ENCODE measurements at regions not wholly inside any gene's neighbourhood (a gene's known extent, or its start where the extent isn't known, plus 50 kb on each side); places are given as distances from the start of the nearest gene placed in this dataset.
"Not testable (repeated sequence)": the region's sequence is repeated elsewhere in the genome, so short reads cannot be mapped to it uniquely, and the experiment has no call there.

DNA sequence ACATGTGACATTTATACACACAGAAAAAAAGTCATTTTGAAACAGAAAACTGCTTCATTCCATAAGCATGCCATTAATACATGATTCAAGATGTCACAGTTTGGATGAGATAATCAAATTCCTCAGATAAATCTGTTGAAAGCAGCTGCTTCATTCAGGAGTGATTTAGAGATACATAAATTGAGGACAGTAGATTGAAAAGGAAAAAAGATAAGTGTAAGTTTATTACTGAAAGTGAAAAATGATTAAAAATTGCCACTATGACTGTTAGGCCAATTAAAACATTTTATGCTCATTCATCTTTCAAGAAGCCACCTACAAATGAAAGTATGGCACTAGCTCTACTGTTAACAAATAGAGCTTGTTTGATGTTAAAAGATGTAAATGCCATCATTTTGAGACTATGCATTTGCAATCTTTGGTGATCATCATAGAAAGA, 136.9 kb upstream of the CDK6 start:
- no peak for DNase-seq

GRCh38 chr7:92972441-92972840, 136.1 kb upstream of the CDK6 start:
- no peak for DNase-seq

DNA sequence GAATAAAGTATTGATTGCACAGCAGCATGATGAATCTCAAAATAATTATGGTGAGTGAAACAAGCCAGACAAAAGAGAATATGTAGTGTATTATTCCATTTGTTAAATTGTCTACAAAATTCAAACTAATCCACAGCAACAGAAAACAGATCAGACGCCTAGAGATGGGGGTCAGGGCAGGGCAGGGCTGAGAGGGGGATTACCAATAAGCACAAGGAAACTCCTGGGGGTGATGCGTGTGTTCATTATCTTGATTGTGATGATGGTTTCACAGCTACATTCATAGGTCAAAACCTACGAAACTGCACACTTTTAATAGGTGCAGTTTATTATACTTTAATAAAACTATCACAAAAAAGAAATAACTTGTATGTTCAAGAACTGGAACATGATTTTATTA, 132.7 kb upstream of the CDK6 start:
- DNase-seq: no peak

DNA sequence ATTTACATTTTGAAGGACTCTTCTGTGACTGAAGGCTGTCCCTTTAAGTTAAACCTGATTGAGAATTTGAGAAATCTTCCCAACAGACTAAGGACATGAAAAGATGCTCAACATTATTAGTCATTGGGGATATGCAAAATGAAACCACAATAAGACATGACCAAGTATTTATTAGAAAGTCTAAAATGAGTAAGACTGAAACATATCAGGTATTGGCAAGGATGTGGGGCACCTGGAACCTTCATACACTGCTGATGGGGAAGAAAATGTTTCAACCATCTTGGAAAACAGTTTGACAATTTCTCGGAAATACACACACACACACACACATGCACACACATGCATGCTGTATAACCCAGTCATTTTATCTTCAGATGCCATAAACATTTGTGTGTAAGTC, 132.1 kb upstream of the CDK6 start:
- no peak for DNase-seq

GRCh38 chr7:92967238-92967637, 130.9 kb upstream of the CDK6 start:
- DNase-seq: no peak

DNA sequence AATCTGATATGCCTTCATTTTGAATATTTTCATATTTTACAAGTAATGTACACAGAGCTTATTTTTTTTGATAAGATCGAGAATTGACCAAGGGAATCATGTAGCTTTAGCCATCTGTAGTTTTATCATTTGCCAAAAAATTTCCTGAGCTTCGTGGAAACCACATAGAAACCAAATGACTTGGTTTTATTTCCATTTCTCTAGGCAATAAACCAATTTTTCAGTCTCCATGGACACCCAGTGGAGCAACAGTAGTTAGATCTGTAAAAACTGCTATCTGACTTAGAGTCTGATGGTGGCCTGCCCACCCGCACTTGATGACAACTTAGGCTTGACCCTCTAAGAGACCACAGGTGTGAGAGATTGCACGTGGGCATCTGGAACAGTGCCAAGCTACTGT, 127.8 kb upstream of the CDK6 start:
- DNase-seq: no peak

GRCh38 chr7:92963566-92963965, 127.2 kb upstream of the CDK6 start:
- no peak for DNase-seq

DNA sequence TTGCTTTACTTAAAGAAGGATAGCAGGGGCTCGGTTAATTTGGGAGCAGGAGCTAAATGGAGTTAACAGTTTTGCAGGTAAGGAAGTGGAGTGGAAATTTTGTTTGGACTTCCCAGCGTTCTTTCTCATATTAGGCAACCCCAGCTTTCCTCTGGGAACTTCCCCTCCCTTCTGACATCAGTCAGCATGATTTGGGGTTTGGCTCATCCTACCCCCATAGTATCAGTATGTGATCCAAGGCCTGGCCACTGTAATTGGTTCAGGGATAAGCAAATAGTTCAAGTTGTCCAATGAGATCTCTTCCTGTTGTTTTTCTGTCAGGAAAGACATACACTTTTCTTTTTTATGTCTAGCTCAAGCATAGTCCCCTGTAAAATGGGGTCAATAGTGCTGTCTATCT, 125.6 kb upstream of the CDK6 start:
- DNase-seq: no peak

- no peak for DNase-seq
Observed at GRCh38 chr7:92956575-92956974, 120.2 kb upstream of the CDK6 start.

GRCh38 chr7:92955081-92955480, 118.7 kb upstream of the CDK6 start:
- DNase-seq: no peak

DNA sequence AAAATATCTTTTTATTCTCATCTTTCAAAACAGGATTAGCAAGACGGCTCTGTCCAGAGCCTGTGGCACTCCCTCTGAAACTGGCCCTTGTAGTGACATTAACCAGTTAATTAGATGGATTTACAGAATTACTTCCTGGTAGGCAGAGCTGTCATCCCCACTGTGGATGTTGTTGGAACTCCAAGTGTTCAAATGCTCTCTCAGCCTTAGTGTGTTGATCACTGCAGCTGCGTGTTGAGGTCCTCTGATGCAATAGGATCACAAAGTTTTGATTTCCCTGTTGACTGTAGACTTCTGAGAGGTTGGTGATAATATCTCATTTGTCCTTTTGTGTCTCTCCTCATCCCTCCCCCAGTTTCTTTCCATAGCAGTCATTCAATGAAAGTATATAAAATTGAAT, 117.3 kb upstream of the CDK6 start:
- no peak for DNase-seq

GRCh38 chr7:92949748-92950147, 113.4 kb upstream of the CDK6 start:
- no peak for DNase-seq

DNA sequence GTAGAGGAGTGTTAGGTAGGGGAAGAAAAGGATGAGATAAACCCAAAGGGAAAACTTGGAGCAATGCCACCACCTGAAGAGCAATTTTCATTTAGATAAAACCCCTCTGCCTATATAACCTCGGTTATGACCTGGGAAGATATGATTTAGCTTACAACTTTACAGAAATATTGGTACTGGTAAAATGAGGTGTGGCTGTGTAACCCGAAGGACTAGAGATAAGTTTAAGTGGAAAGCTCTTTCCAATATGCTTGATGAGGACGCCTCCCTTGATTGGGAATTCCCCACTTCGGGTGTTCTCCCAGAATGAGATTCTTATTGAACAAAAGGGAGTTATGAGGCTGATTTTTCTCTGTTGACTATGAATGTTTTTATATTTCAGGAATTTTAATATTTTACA, 109.5 kb upstream of the CDK6 start:
- no peak for DNase-seq

DNA sequence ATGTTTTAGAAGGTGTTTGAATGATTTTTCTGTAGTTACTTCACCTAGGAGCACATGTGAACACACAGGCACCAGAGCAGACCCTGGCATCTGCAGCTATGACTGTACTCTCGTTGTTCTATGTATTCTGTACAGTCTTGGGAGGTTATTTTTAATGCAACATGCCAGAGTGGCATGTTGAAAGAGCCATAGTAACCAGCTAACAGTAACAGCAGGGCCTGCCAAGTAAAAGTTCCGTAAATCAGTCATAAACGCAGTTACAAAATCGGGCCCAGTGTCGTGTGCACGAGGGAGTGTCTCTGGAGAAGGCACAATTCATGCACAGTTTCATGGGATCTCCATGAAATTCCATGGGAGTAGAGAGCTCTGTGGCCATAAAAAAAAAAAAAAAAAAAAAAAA, 108.3 kb upstream of the CDK6 start:
- no peak for DNase-seq

GRCh38 chr7:92942706-92943105, 106.3 kb upstream of the CDK6 start:
- not testable (repeated sequence) for DNase-seq

DNA sequence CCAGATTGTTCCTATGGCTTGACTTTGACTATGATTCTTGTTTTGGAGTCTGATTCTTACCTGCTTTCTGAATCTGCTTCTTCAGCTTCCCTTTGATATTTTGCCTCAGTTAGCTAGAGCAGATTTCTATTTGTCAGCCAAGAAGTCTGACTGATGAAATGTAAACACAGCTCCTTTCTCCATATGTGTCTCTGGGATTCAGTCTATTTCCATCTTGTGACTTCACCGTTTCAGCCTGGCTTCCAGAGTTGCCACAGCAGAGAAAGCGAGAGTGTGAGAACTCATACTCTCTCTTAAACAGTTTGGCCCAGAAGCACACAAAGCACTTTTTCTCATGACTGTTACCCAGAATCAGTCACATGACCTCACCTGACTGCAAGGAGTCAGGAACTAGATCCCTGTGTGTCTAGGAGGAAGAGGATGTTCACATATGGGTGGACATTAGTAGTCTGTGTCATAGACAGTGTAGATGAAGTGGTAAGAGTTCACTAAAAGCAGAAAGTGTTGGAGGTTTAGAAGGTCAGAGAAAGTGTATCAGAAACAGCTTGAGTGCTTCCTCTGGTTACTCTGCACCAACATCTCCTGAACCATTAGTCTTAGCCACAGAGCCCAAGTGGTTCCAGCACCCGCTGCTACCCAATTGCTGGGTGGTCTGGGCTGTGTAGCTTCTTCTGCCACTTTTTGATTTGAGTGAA, 103.4 kb upstream of the CDK6 start:
- no peak for DNase-seq

DNA sequence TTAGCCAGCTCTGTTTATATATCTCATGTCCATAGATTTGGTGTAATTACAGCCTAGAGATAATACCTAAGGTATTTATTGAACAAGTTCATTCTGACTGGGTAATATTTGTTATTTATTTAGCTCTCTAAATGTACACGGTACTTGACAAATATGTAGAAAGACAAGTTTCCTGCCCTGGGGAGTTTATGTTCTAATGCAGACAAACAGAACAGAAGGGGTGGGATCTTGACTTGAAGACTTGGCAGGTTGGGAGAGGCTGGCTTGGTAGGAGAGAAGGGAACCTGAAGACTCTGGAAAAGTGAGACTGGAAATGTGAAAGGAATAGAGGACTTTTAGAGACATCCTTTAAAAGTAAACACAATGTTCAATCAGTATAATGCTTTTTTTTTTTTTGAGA, 97.7 kb upstream of the CDK6 start:
- DNase-seq: no peak

DNA sequence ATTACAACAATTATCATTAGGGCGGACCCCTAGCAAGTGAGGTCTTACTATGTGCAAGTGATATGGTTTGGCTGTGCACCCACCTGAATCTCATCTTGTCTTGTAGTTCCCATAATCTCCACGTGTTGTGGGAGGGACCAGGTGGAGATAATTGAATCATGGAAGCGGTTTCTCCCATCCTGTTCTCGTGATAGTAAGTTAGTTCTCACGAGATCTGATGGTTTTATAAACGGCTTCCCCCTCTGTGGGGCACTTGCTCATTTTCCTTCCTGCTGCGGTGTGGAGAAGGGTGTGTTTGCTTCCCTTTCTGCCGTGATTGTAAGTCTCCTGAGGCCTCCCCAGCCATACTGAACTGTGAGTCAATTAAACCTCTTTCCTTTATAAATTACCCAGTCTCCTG, 96.1 kb upstream of the CDK6 start:
- no peak for DNase-seq

DNA sequence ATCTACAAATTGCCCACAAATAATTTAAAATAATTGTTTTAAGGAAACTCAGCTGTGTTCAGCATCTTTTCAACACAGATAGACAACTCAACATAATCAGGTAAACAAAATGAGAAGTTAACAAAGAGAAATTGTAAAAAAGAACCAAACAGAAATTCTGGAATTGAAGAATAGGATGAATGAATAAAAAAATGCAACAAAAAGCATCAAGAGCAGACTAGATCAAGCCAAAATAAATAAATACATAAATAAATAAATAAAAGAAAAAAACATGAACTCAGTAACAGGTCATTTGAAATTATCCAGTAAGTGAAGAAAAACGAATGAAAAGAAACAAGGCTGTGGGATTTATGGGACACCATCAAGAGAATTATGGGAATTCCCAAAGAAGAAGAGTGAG, 94.0 kb upstream of the CDK6 start:
- no peak for DNase-seq

DNA sequence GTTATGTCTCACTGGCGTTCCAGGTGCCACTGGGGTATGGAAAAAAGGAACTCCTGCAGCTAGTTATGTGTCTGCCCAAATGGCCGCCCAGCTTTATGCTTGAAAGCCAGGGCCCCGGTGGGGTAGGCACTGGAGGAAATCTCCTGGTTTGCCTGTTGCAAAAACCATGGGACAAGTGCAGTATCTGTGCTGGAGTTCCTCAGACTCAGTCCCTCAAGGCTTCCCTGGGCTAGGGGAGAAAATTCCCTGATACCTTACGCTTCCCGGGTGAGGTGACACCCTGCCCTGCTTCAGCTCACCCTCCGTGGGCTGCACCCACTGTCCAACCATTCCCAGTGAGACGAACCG, 90.3 kb upstream of the CDK6 start:
- no peak for DNase-seq

GRCh38 chr7:92925876-92926696, 89.7 kb upstream of the CDK6 start:
- DNase-seq: no peak

DNA sequence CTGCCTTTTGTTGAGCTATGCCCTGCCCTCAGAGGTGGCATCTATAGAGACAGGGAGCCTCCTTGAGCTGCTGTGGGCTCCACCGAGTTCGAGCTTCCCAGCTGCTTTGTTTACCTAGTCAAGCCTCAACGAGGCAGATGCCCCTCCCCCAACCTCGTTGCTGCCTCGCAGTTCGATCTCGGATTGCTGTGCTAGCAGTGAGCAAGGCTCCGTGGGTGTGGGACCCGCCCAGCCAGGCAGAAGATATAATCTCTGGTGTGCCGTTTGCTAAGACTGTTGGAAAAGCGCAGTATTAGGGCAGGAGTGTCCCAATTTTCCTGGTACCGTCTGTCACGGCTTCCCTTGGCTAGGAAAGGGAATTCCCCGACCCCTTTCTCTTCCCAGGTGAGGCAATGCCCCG, 88.4 kb upstream of the CDK6 start:
- DNase-seq: no peak

DNA sequence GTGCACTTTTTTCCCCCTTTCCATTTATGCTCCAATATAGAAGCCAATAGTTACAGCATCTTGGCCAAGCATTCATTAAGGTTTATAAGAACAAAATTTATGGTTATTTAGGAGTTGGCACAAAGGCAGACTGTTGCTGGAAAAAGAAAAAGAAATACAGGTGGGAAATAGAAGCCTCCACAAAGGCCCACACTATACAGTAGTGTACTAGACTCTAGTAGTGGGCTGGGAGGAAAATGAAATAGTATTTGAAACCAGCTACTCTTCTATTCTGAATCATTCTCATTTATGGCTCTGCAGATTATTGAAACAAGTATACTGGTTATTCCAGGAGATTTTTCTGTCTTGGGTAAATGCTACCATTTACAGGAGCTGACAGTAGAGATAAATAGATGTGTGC, 80.9 kb upstream of the CDK6 start:
- DNase-seq: no peak
